BLaER1 treated with 17β-estradiol and CSF1 and Interleukin-3, amounts not matched to agents 10 nM and 100 nM (cell line): ENCODE measurements at regions not wholly inside any gene's neighbourhood (a gene's known extent, or its start where the extent isn't known, plus 50 kb on each side); places are given as distances from the start of the nearest gene placed in this dataset.

Experiments used
- H3K27ac ChIP-seq, 11 experiments: shearing (Covaris generic); formaldehyde crosslinking; 2 replicates each; pipeline ENCODE4 v1.8.1; 2022
- H3K27me3 ChIP-seq, 11 experiments: shearing (Covaris generic); formaldehyde crosslinking; 2 replicates each; pipeline ENCODE4 v1.8.1; 2022
- H3K36me3 ChIP-seq, 11 experiments: shearing (Covaris generic); formaldehyde crosslinking; 2 replicates each; pipeline ENCODE4 v1.8.1; 2022
- H3K4me1 ChIP-seq, 10 experiments: shearing (Covaris generic); formaldehyde crosslinking; 2 replicates each; pipeline ENCODE4 v1.8.1; 2022
- H3K4me2 ChIP-seq, 11 experiments: shearing (Covaris generic); formaldehyde crosslinking; 2 replicates each; pipeline ENCODE4 v1.8.1; 2022
- H3K4me3 ChIP-seq, 10 experiments: shearing (Covaris generic); formaldehyde crosslinking; 2 replicates each; pipeline ENCODE4 v1.8.1; 2022
- H3K9ac ChIP-seq, 11 experiments: shearing (Covaris generic); formaldehyde crosslinking; 2 replicates each; pipeline ENCODE4 v1.8.1; 2022
- H3K9me3 ChIP-seq, 11 experiments: shearing (Covaris generic); formaldehyde crosslinking; replicated peaks in 1 of 11; 2 replicates each; pipeline ENCODE4 v1.8.1; 2022
- H4K20me1 ChIP-seq, 11 experiments: shearing (Covaris generic); formaldehyde crosslinking; 2 replicates each; pipeline ENCODE4 v1.8.1; 2022
- Cebpa-rat ChIP-seq, 11 experiments: shearing (Covaris generic); IDR thresholded peaks; 2 replicates each; pipeline ENCODE4 v1.8.1; 2022

- Histone ChIP-seq H3K9ac (no peak overlapping the region), H3K27ac (no peak overlapping the region), H3K4me1 (no peaks in the 10 kb centered on the region), H4K20me1 (no peaks in the 10 kb centered on the region), H3K4me3 (no peak overlapping the region), H3K27me3 (no peaks in the 10 kb centered on the region), H3K4me2 (no peak overlapping the region), H3K9me3 (peaks cover 0 to 5% (median 0%) of the 10 kb centered on the region in 11 experiments; a peak in 3 of 22 replicates), H3K36me3 (no peaks in the 10 kb centered on the region)
- no peak for TF ChIP-seq Cebpa-rat (IDR thresholded peaks at IDR 0.05)
Observed at GRCh38 chr2:78541088-78541450, 484.4 kb upstream of the REG3G start.

- no peaks in the 10 kb centered on the region for H4K20me1 ChIP-seq
- no peak overlapping the region for H3K4me3 ChIP-seq
- H3K27ac ChIP-seq, result no peak overlapping the region
- no peaks in the 10 kb centered on the region for H3K27me3 ChIP-seq
- TF ChIP-seq Cebpa-rat (IDR thresholded peaks at IDR 0.05), result no peak
- no peaks in the 10 kb centered on the region for H3K36me3 ChIP-seq
- no peaks in the 10 kb centered on the region for H3K4me1 ChIP-seq
- no peak overlapping the region for H3K4me2 ChIP-seq
- no peak overlapping the region for H3K9ac ChIP-seq
- H3K9me3 ChIP-seq, result peaks cover 0 to 5% (median 0%) of the 10 kb centered on the region in 11 experiments; a peak in 3 of 22 replicates
Observed at GRCh38 chr2:78541451-78542267, 483.8 kb upstream of the REG3G start.

- no peak for TF ChIP-seq Cebpa-rat (IDR thresholded peaks at IDR 0.05)
- Histone ChIP-seq H3K4me1 (peaks cover 0 to 9% (median 0%) of the 10 kb centered on the region in 10 experiments; a peak in 1 of 20 replicates), H3K9ac (no peak overlapping the region), H3K4me2 (no peak overlapping the region), H3K4me3 (no peak overlapping the region), H3K9me3 (peaks cover 0 to 3% (median 0%) of the 10 kb centered on the region in 11 experiments; a peak in 1 of 22 replicates), H4K20me1 (no peaks in the 10 kb centered on the region), H3K36me3 (no peaks in the 10 kb centered on the region), H3K27me3 (no peaks in the 10 kb centered on the region), H3K27ac (no peak overlapping the region)
Observed at GRCh38 chr2:78546843-78547242, 478.7 kb upstream of the REG3G start.

GRCh38 chr2:78549766-78550165 is 475.7 kb upstream of the REG3G start:
- no peak overlapping the region for H3K4me2 ChIP-seq
- TF ChIP-seq Cebpa-rat (IDR thresholded peaks at IDR 0.05), result no peak
- H3K4me3 ChIP-seq, result no peak overlapping the region
- H3K9me3 ChIP-seq, result no peaks in the 10 kb centered on the region
- H3K36me3 ChIP-seq, result no peaks in the 10 kb centered on the region
- H3K27me3 ChIP-seq, result no peaks in the 10 kb centered on the region
- no peak overlapping the region for H3K9ac ChIP-seq
- H4K20me1 ChIP-seq, result no peaks in the 10 kb centered on the region
- H3K27ac ChIP-seq, result no peak overlapping the region
- peaks cover 0 to 9% (median 0%) of the 10 kb centered on the region in 10 experiments; a peak in 1 of 20 replicates for H3K4me1 ChIP-seq

GRCh38 chr2:78553866-78554647 is 471.4 kb upstream of the REG3G start:
- no peak for TF ChIP-seq Cebpa-rat (IDR thresholded peaks at IDR 0.05)
- H3K36me3 ChIP-seq, result no peaks in the 10 kb centered on the region
- H3K4me1 ChIP-seq, result peaks cover 0 to 9% (median 0%) of the 10 kb centered on the region in 10 experiments; a peak in 1 of 20 replicates
- peaks cover 0 to 5% (median 0%) of the 10 kb centered on the region in 11 experiments; a peak in 2 of 22 replicates for H3K9me3 ChIP-seq
- H4K20me1 ChIP-seq, result no peaks in the 10 kb centered on the region
- H3K4me3 ChIP-seq, result no peak overlapping the region
- H3K4me2 ChIP-seq, result no peak overlapping the region
- no peaks in the 10 kb centered on the region for H3K27me3 ChIP-seq
- H3K27ac ChIP-seq, result no peak overlapping the region
- no peak overlapping the region for H3K9ac ChIP-seq

GRCh38 chr2:78561876-78562275 is 463.6 kb upstream of the REG3G start:
- Histone ChIP-seq H4K20me1 (no peaks in the 10 kb centered on the region), H3K4me3 (no peak overlapping the region)
- TF ChIP-seq Cebpa-rat (IDR thresholded peaks at IDR 0.05), result no peak

GRCh38 chr2:78564666-78565065 is 460.8 kb upstream of the REG3G start:
- TF ChIP-seq Cebpa-rat (IDR thresholded peaks at IDR 0.05), result no peak
- Histone ChIP-seq H3K36me3 (no peaks in the 10 kb centered on the region), H3K9ac (no peak overlapping the region), H3K9me3 (no peaks in the 10 kb centered on the region), H4K20me1 (no peaks in the 10 kb centered on the region), H3K4me1 (no peaks in the 10 kb centered on the region), H3K27ac (no peak overlapping the region), H3K4me2 (no peak overlapping the region), H3K27me3 (no peaks in the 10 kb centered on the region), H3K4me3 (no peak overlapping the region)

More at GRCh38 chr2:78561876-78562275, 463.6 kb upstream of the REG3G start:
- Histone ChIP-seq H3K9ac (no peak overlapping the region), H3K27me3 (no peaks in the 10 kb centered on the region), H3K36me3 (no peaks in the 10 kb centered on the region), H3K4me1 (no peaks in the 10 kb centered on the region), H3K4me2 (no peak overlapping the region), H3K9me3 (no peaks in the 10 kb centered on the region), H3K27ac (no peak overlapping the region)

- Histone ChIP-seq H3K27me3 (no peaks in the 10 kb centered on the region), H3K36me3 (no peaks in the 10 kb centered on the region), H3K4me1 (no peaks in the 10 kb centered on the region), H3K9me3 (no peaks in the 10 kb centered on the region), H3K9ac (no peak overlapping the region), H4K20me1 (no peaks in the 10 kb centered on the region), H3K4me3 (no peak overlapping the region), H3K27ac (no peak overlapping the region), H3K4me2 (no peak overlapping the region)
- no peak for TF ChIP-seq Cebpa-rat (IDR thresholded peaks at IDR 0.05)
Observed at GRCh38 chr2:78568782-78569373, 456.6 kb upstream of the REG3G start.

GRCh38 chr2:78576409-78576808 is 449.1 kb upstream of the REG3G start:
- no peak overlapping the region for H3K4me3 ChIP-seq
- H3K36me3 ChIP-seq, result no peaks in the 10 kb centered on the region
- no peaks in the 10 kb centered on the region for H4K20me1 ChIP-seq
- no peaks in the 10 kb centered on the region for H3K27me3 ChIP-seq
- no peaks in the 10 kb centered on the region for H3K9me3 ChIP-seq
- H3K9ac ChIP-seq, result no peak overlapping the region
- H3K4me1 ChIP-seq, result no peaks in the 10 kb centered on the region
- no peak for TF ChIP-seq Cebpa-rat (IDR thresholded peaks at IDR 0.05)
- no peak overlapping the region for H3K27ac ChIP-seq
- H3K4me2 ChIP-seq, result no peak overlapping the region
